HG03439 (cell line): ENCODE measurements at regions not wholly inside any gene's neighbourhood (a gene's known extent, or its start where the extent isn't known, plus 50 kb on each side); places are given as distances from the start of the nearest gene placed in this dataset.

Experiments
- ATAC-seq: cut with Tn5 transposase; IDR thresholded peaks from one replicate; pipeline ENCODE4 v1.9.1; 2021; ENCODE audit warnings: mild to moderate bottlenecking, moderate library complexity; ENCODE audit not compliant: unreplicated experiment

DNA sequence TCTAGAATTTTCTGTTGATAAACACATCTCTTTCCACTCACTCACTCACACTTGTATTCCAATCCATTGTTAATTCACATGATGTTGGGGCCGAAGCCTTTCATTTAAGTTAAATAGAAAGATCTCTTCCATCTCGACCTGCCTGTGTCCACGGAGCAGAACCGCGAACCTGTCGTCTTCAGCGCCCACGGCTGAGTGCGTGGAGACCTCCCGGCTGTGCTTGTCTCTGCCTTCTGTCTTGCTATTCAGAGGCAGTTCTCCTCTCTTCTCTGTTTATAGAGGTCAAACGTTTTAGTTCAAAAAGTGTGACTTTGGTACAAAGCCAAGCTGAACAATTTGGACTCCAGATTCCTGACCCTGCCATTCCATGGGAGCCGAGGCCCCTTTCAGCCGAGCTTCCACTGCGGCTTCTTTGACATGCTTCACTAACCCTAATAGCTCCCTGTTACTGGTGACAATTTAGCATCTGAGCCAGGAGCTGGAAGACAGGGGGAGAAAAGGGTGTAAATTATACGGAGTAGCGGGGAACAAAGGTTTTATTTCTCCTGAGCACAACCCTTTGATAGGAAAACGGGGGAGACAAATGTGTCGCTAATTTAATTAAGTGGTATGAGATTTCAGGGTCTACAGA, 314.4 kb upstream of the IRX4 start:
- no peak for ATAC-seq

DNA sequence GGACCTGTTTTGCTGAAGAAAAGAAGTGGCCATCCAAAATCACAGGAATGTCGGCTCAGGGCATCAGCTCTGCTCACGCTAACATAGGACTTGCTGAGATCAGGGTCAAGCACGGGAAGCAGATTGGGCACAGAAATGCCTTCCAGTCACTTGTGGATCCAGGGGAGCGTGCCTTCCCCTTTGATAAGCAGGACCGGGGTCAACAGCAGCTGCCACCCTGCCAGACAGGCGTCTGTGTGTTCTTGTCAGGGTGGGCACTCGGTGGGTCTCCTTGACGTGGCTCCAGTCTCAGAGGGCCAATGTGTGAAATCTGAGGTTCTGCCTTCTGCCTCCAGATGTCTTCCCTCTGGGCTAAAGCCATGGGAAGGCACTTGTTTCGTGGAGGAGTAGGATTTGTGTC, 313.7 kb upstream of the IRX4 start:
- no peak for ATAC-seq

DNA sequence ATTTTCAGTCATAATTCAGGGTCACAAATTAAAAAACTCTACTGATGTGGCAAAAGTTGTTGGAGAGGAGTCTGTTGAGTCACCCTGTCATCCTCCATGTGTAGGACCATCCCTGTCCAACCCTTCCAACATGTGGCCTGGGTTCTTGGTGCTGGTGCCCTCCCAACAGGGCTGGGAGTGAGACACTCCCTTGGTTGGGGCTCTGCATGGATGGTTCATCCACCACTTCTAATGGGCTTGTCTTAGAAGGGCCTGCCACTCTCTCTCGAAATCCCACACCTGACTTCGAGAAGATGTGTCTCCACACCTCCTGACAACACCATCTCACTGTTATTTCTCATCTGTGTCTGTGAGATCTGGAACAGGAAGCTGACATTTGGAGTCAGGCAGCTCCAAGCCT, 312.2 kb upstream of the IRX4 start:
- no peak for ATAC-seq

DNA sequence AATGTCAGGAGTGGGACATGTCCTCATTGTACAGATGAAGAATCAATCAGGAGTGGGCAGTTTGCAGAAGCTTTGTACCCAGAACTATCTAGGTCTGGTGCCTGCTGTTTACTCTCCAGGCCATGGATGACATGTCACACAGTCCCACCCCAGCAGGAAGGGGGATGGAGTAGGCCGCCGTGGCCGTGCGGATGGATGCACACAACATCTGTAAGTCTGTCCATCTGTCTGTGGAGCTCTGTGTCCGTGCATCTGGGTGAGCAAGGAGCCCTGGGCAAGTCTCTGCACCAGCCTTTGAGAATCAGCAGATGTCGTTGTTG, 311.5 kb upstream of the IRX4 start:
- no peak for ATAC-seq

DNA sequence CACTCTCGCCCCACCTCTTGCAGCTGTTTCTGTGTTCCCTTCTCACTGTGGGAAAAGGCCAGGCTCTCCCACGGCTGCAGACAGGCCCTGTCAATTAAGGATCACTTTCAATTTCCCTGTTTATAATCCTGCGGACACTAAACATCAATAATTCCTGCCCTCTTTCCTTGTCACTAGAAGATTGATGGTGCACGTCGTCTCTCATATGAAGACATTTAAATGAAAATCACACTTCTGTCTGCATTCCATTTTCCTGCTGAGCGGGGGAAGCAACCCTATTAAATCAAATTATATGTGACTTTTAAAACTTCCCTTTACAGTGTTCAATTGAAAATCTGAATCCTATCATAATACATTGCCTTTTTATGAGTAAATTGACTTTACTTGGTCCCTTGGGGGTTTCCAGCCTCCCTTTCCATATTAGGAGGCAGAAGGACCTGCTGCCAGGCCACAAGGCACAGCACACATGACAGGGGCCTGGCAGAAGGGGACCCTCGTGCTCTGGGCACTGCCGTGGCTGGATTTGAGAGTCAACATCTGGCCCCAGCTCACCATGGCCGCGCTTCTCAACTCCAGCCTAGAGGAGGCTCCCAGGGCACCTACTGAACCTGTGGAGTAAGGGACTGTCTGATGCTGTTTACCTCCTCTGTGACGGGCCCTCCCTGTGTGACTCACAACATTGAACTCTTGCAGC, 311.0 kb upstream of the IRX4 start:
- no peak for ATAC-seq

DNA sequence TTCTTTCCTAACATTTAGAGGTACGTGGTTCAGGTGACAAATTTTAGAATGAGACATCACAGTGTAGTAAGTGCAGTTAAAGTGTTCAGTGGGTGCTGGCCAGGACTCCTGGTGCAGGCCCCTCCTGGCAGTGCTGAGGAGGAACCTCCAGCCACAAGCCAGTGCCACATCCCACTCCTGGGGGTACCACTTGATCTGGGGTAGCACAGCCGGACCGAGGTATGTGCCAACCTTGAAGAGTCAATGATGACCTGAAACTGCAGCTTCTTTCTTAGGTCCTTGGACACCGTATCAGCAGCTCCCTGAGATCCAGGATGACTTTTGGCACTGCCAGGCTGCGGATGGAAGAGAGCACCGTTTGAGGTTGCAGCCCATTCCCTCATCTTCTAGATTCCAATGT, 310.4 kb upstream of the IRX4 start:
- no peak for ATAC-seq

DNA sequence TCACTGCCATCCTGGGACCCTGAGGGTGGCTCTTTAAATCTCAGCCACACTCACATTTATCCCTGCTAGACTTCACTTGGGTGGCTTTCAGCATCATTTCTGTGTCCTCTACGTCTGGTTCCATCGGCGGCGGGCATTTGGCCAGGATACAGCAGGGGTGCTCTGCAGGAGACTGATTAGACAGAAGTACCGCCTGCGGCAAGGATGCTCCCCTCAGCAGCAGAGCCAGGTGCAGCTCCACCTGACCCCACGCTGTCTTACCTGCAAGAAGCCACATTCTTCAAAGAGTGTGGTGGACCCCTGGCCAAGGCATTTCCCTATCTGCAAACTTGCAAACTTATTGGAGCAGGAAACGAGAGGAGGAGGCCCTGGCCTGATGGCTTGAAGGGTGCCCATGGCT, 309.8 kb upstream of the IRX4 start:
- ATAC-seq = no peak

DNA sequence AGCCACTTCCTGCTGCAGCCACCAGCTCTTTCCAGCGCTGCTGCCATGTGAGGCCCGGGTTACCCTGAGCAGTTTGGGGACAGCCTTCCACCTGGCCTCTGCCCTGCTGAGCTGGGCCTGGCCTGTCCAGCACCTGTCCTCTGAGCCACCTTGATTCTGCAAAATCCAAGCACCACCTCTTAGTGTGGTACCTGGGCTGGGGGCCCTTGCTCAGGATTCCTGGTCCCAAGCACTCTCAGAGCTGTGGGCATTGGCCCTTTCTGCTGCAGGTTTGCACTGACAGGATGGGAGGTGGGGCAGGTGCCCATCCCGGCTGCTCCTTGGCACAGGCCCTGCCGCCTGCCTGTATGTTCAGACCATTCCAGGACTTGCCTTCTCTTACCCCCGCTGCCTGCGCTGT, 309.2 kb upstream of the IRX4 start:
- no peak for ATAC-seq

DNA sequence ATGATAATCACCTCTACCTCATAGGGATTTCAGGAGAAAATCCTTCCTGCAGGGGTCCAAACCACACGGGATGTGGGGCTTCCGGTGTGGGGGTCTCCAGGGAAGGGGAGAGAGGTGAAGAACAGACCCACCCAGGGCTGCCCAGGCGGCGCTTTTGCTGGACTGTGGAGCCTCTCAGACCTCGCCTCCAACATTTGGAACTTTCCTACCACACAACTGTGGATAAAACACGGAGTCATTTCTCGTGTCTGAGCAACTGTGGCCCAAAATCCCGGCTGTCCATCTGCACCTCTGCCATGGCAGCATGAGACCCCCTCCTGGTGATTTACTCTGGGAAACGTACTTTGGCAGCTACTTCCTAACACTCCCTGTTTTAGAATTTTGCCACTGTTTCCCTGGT, 307.8 kb upstream of the IRX4 start:
- no peak for ATAC-seq

DNA sequence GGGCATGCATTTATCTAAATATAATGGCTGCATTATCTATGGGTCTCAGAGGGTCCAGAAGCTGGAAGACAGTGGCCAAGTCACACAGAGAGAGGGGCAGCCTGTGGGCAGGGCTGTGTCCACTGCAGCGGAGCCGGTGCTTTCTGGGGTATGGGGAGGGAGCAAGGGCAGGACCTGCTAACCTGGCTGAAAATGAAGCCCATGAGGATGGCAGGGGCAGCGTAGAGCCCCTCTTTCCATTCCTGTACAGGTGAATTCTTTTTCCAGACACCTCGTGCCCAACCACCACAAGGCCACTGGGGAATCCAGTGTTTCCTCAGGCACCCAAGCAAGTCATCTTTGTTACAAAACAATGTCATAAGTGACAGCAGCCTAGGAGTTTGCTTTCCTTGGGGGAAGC, 305.9 kb upstream of the IRX4 start:
- ATAC-seq = no peak

DNA sequence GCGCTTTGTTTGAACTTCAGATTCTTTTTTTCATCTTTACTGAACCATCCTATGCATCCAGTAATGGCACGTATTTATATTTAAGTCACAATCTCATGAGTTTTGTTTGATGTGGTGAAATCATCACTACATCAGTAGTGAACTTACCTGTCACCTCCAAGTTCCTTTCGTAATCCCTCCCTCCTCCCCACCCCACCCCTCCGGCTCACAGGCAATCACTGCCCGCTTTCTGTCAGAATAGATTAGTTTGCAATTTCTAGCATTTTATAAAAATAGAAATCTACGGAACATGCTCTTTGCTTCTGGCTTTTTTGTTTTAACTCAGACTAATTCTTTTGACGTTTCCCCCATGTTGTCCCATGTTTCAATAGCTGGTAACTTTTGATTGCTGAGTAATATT, 305.4 kb upstream of the IRX4 start:
- no peak for ATAC-seq

DNA sequence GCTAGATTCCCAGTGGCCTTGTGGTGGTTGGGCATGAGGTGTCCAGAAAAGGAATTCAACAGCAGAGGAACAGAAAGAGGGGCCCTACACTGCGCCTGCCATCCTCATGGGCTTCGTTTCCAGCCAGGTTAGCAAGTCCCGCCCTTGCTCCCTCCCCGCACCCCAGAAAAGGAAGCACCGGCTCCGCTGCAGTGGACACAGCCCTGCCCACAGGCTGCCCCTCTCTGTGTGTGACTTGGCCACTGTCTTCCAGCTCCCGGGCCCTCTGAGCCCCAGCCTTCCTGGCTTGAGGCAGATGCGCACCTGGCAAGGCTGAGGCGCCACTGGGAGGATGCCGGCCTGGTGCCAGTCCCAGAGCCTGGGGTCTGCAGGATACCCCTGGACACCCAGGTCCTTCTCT, 305.0 kb upstream of the IRX4 start:
- no peak for ATAC-seq

DNA sequence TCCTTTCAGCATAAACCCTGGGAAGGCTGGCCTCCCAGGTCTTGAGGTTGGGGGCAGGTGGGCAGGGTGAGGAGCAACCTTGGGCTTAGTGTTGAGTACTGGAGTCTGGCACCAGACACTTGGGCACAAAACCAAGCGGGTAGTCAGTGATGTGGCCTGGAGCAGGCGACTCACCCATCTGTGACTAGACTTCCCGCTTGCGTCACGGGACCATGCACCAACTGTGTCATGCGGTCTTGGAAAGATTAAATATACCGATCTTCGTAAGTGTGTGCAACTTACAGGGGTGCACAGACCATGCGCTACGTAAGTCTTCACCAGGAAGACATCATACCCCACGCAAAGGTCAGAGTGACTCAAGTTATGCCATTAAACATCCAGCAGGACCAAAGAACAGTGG, 304.4 kb upstream of the IRX4 start:
- ATAC-seq = no peak

DNA sequence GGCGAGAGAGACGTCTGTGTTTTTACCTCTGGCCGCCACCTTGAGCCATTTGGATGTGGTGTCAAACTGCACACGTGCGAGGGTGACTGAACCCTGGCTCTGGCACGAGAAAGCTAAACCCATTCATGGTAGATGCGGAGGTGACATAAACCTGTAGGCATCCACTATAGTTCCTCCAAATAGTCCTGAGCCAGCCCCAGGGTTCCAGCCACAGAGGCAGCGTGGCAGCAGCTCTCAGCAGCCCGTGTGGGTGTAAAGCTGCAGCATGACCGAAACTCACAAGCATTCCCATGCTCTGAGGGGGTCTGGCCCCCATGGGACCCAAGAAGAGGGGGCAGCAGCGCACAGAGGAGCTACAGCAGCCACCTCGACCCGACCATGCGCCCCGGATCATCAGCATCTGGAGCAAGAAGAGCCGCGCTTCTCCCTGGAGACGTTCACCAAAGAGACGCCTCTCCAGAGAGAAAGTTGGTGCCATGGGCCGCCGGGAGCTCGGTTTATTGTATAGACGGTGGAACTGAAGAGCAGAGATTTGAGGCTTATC, 303.8 kb upstream of the IRX4 start:
- ATAC-seq = no peak

DNA sequence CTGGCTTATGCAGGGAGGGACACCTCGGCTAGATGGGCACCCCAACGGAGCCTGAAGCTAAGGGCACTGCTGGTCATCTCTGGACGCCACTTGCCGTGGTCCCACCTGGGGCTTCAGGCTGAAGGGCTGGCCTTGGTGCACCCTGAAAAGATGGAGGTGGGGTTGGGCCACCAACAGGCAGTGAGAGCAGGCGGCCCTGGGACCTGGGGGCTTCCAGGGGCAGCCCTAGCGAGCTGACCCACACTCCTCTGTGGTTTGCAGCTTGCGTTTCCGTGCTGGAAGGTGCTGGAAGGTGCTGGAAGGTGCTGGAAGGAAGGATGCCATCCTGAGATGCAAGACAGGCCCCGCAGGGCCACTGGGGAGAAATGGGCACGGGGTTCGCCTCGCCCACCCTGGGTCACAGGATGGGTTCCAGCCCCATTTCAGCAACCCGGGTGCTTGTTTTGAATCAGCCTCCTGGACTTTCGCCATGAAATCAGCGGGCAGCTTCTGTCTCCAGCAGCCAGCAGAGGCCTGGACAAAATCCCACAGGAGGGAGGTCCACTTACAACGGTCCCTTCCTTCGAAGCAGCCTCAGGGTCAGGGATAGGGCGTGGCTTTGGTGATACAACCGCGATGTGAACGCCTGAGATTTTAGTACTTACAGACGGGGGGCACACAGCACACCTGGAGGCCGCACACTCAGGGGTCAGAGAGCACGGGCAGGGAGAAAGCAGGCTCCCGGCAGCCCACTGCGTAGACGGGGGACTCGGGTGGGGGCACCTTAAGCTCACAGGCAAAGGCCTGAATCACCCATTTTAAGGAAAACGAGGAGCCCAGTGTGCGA, 303.1 kb upstream of the IRX4 start:
- ATAC-seq = no peak

DNA sequence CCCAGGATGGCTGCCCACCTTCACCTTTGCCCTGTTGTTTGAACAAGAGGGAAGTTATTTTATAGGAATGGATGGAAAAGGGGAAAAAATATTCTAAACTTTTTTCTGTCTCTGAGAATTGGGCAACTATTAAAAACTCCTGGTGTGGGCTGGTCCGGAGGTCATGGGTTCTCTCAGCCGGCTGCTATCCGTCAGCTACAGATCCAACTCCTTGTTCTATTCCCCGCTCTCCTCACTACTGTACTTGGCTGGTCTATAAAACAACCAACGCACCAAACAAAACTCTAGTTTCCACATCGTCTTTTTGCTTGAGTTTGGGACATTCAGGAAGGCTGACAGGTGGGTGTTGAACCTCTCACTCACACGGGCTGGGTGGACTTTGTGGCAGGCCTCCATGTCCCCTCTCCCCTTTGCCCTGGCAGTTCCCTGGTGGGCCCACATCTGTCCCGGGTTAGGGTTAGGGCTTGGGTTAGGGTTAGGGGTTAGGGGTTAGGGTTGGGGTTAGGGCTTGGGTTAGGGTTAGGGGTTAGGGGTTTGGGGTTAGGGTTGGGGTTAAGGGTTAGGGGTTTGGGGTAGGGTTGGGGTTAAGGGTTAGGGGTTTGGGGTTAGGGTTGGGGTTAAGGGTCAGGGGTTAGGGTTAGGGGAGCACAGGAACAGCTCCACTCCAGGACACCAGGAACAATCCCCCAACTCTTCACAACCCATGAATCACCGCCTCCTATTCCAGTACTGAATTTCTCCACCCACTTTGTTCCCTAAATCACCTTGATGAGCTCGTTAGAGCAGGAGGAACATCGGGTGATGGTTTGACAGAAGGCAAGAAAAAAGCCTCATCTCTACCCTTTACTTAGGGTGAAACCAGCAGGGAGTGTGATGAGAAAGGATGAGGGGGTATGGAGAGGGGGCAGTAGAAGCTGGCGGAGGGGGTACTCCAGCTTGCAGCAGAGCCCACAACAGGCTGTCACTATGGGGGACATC, 302.1 kb upstream of the IRX4 start:
- no peak for ATAC-seq

DNA sequence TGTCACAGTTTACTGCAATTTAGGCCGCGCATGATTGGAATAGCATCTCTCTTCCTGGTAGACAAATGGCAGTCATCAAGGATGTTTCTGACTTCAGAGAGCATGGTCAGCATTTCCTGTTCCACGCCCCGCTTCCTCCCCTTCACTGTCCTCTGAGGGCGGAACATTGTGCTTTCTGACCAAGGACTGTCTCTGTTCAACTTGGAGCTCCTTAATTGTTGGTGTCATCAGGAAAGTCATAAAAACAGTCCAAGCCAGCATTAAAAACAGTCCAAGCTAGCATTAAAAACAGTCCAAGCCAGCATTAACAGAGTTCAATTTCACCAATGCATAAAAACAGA, 301.3 kb upstream of the IRX4 start:
- ATAC-seq = no peak

DNA sequence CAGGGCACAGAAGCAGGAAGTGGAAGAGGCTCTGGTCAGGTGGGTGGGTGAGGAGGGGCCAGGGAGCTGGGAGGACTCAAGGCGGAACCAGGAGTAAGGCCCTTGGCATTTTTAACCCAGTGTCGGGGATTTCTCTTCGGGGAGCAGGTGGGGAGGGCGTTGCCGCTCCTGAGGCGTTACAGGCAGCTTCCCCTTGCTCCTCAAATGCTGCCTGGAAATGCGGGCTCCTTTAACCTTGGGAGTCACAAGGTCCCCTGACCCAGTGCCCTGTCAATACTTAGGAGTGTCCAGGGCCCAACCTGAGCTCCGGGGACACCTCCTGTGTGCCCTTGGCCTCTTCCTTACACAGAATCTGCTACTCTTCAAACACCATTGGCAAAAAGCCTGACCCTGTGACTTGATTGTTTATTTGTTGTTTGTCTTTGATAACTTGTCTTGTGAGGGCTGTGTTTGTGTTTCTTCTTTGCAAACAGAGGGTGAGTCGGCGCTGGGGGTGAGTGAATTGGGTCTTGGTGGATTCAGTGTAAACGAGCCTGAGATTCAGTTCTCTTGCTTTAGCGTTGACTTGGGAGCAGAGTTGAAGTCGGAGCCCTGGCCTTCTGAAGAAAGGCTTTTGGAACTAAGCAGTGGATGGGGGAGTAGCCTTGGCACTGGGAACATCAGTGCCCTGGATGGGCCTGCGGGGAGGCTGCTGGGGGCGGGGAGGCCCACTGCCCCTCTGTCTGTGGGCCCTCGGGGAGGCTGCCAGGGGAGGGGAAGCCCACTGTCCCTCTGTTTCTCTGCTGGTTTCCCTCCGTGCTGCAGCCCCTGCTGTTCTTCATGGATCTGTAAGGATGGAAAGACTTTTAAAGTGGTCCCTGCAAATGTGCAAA, 300.7 kb upstream of the IRX4 start:
- ATAC-seq = no peak

DNA sequence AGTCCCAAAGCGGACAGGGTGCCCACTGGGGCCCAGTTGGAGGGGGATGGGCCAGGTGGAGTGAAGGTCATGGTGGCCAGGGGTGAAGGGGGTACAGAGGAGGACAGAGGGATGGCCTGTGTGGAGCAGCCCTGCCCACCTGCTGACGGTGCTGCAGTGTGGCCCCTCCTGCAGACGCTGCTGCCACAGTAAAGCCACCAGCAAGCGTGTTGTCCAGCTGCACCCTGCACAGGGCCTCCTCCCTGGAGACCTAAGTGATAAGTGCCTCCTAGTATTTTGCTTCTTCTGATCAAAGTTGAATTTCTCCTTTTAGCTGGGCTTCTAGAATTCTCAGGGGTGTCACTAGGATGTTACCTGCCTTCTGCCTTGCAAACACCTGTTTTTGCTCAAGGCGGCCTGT, 299.3 kb upstream of the IRX4 start:
- no peak for ATAC-seq

DNA sequence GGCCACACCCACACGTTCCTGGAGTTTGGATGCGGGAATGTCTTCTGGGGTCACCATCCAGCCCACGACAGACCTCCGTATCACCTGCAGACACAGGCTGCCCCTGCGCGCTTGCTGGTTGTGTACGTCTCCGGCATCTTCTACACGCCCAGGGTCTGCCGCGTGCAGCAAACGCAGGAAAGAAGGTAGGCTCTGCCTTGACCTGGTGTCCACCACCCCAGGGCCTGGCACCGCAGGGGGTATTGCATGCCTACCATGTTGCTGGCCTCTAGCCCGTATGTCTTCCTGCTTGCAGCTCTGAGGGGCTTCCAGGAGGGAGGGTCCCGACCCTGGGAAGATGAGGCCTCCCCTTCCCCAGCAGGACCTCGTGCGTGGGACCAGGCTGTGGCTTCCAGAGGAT, 298.8 kb upstream of the IRX4 start:
- no peak for ATAC-seq
